GM20000 (cell line): ENCODE measurements at regions not wholly inside any gene's neighbourhood (a gene's known extent, or its start where the extent isn't known, plus 50 kb on each side); places are given as distances from the start of the nearest gene placed in this dataset.

Experiments
- DNase-seq: peaks from one replicate; pipeline ENCODE4 v3.0.0; 2012; ENCODE audit warnings: low spot score
- TF ChIP-seq, protein P1 (sequence below): IDR thresholded peaks from 2 replicates; pipeline ENCODE4 v1.5.1; 2012; ENCODE audit warnings: mild to moderate bottlenecking, control low read depth; ENCODE audit errors: extremely low read depth, missing control alignments

DNA sequence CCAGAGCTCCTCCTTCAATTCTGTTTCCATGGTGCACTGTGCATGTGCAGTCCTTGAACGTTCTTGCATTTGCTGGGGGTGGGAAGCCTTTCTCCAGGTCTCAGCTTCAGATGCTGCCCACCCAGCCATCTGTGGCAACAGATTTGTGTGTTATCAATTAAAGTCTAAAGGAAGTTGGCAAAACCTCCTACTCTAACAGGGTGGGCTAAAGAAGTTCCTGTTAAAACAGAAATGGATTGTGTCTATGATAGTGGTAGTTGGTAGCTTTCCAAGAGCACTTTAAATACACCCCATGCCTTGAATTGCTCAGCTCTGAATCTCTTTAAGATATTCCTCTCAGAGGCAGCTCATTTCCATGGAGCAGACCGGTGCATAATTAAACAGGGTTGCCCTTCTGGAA, 488.0 kb upstream of the SUCLG2 start:
- DNase-seq: no peak
- TF ChIP-seq, protein P1, sequence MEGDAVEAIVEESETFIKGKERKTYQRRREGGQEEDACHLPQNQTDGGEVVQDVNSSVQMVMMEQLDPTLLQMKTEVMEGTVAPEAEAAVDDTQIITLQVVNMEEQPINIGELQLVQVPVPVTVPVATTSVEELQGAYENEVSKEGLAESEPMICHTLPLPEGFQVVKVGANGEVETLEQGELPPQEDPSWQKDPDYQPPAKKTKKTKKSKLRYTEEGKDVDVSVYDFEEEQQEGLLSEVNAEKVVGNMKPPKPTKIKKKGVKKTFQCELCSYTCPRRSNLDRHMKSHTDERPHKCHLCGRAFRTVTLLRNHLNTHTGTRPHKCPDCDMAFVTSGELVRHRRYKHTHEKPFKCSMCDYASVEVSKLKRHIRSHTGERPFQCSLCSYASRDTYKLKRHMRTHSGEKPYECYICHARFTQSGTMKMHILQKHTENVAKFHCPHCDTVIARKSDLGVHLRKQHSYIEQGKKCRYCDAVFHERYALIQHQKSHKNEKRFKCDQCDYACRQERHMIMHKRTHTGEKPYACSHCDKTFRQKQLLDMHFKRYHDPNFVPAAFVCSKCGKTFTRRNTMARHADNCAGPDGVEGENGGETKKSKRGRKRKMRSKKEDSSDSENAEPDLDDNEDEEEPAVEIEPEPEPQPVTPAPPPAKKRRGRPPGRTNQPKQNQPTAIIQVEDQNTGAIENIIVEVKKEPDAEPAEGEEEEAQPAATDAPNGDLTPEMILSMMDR: no peak

DNA sequence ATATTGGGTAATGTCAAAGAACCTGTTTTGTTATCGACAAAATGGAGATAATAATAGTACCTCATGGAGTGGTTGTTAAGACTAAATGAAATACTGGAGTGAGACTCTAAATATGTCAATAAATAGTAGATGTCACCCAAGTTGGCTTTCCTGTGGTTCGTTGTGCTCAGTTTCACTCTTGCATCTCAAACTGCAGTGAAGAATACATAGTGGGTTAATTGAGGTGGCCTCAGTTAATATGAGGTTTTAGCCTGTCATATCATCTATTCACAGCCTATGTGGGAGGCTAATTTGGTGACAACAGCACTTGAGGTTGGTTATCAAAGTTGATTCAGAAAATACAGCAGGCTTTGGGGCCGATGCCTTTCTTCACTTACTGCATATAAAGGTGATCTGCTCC, 485.5 kb upstream of the SUCLG2 start:
- TF ChIP-seq, protein P1: no peak
- no peak for DNase-seq

DNA sequence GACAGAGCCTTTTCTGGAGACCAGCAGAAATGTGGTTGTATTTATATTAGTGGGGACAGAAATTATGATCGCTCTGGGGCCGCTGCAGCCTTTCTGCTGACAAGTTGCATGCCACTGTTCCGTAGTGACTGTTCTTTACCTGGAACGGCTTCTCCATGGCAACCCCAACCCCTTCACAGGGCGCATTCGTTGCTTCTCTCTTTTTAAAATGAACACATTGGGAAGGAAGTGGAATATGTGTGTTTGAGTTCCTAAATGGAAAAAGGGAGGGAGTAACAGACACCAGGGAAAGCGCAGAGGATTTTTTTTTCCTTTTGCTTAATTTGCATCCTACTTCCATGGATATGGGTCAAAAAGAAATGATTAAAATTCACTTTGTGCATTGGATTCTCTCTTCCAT, 482.0 kb upstream of the SUCLG2 start:
- TF ChIP-seq, protein P1: no peak
- no peak for DNase-seq

DNA sequence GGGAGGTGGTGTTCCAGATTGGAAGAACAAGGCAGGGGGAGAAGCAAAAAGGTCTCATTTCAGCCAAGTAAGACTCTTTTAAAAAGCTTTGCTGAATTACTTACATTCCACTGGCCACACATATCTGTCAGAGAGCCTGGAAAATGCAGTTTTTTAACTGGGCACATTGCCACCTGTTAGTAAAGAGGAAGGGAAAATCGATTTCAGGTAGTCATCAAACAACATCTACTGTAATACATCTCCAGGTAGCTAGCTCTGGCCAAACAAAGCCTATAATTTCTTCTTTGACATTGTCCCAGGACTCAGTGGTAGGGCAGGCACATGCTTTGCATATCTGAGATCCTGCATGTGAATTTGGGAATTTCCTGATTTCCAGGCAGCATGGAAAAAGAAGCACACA, 480.7 kb upstream of the SUCLG2 start:
- DNase-seq: no peak
- TF ChIP-seq, protein P1: no peak

GRCh38 chr3:68129065-68129464, 474.7 kb upstream of the SUCLG2 start:
- TF ChIP-seq, protein P1: no peak
- no peak for DNase-seq

GRCh38 chr3:68123231-68123630, 468.8 kb upstream of the SUCLG2 start:
- TF ChIP-seq, protein P1: no peak
- DNase-seq: no peak

GRCh38 chr3:68121287-68121686, 466.9 kb upstream of the SUCLG2 start:
- DNase-seq: no peak
- TF ChIP-seq, protein P1: no peak
